Motor neuron (in vitro differentiated cells): ENCODE measurements at regions not wholly inside any gene's neighbourhood (a gene's known extent, or its start where the extent isn't known, plus 50 kb on each side); places are given as distances from the start of the nearest gene placed in this dataset.

Experiments used
- ATAC-seq, 8 experiments: fragments of 200-7000 bp; cut with Tn5 transposase; replicated peaks in 6 of 8; 2 replicates each; pipeline ENCODE4 v1.8.0; 2021; ENCODE audit warnings: mild to moderate bottlenecking in 8 of 8, moderate library complexity in 8 of 8
- H3K27ac ChIP-seq, 2 donors: fragments of 250-450 bp; sonication (Bioruptor Pico); 2 replicates each; pipeline ENCODE4 v1.9.0; 2021; ENCODE audit warnings: antibody characterized with exemption in 2 of 2, mild to moderate bottlenecking in 2 of 2, moderate library complexity in 1 of 2
- H3K4me1 ChIP-seq, 2 donors: fragments of 250-450 bp; sonication (Bioruptor Pico); replicated peaks in 1 of 2; 2 replicates each; pipeline ENCODE4 v1.6.1; 2021; ENCODE audit warnings: antibody characterized with exemption in 2 of 2, mild to moderate bottlenecking in 2 of 2, moderate library complexity in 1 of 2
- H3K4me3 ChIP-seq, 5 donors: fragments of 250-450 bp; sonication (Bioruptor Pico); 2 replicates each; pipeline ENCODE4 v1.9.0; 2021; ENCODE audit warnings: antibody characterized with exemption in 5 of 5, mild to moderate bottlenecking in 5 of 5, moderate library complexity in 4 of 5
- WGBS, 10 experiments: fragments of 450-650 bp; shearing (Covaris generic); methylation state at CpG; one replicate each; pipeline ENCODE4 v1.0.0; 2022; 5-methylcytosine and 5-hydroxymethylcytosine counted together
- in situ Hi-C, 9 experiments: fragments of 400-800 bp; cut with MboI; loops; one replicate each; pipeline ENCODE4 v1.15.0; 2021; ENCODE audit warnings: low sequenced_read_pairs in 9 of 9, low pct_unique_long_range_greater_than_20kb in 2 of 9; ENCODE audit not compliant: unreplicated experiment in 9 of 9

GRCh38 chr15:95468820-95469219 lies 861.7 kb upstream of the NR2F2 start:
- in situ Hi-C loops: loop anchor here in 1 of 9 experiments (25.0 kb wide), 1 partner anchor 843 kb away; no protein-coding TSS in a partner anchor
- peak in 2 of 8 experiments; percentile 20 to 42 for ATAC-seq
- peaks cover 7 to 27% of the 10 kb centered on the region in 2 donors for H3K4me1 ChIP-seq
- no peak overlapping the region for H3K4me3 ChIP-seq
- WGBS, 10 experiments: 42 to 100% (median 85%) methylated on average over 1 to 10 of the region's 12 CpGs; no CpG with 5 or more reads in 1 of the 10 experiments
- peak overlapping the region in 1 of 2 donors; percentile 14 for H3K27ac ChIP-seq

GRCh38 chr15:95469496-95470000 lies 861.0 kb upstream of the NR2F2 start:
- no peak overlapping the region for H3K4me3 ChIP-seq
- H3K4me1 ChIP-seq: peaks cover 3 to 23% of the 10 kb centered on the region in 2 donors
- no peak overlapping the region for H3K27ac ChIP-seq
- WGBS, 10 experiments: 23 to 76% (median 63%) methylated on average over 4 to 8 of the region's 8 CpGs; no CpG with 5 or more reads in 1 of the 10 experiments
- peak in 2 of 8 experiments; percentile 49 to 59 for ATAC-seq
- in situ Hi-C loops: loop anchor here in 1 of 9 experiments (25.0 kb wide), 1 partner anchor 843 kb away; no protein-coding TSS in a partner anchor

- H3K4me3 ChIP-seq: no peak overlapping the region
- H3K4me1 ChIP-seq: peaks cover 3 to 16% of the 10 kb centered on the region in 2 donors
- in situ Hi-C loops: loop anchor here in 1 of 9 experiments (25.0 kb wide), 1 partner anchor 842 kb away; no protein-coding TSS in a partner anchor
- H3K27ac ChIP-seq: no peak overlapping the region
- ATAC-seq: no peak
- WGBS, 10 experiments: 36 to 100% (median 89%) methylated on average over 1 to 3 of the region's 3 CpGs; no CpG with 5 or more reads in 1 of the 10 experiments
Observed at GRCh38 chr15:95470529-95470928, 860.0 kb upstream of the NR2F2 start.

GRCh38 chr15:95470997-95471689 lies 859.4 kb upstream of the NR2F2 start:
- Histone ChIP-seq H3K4me1 (peaks cover 3 to 15% of the 10 kb centered on the region in 2 donors), H3K4me3 (no peak overlapping the region), H3K27ac (no peak overlapping the region)
- 29 to 100% (median 83%) methylated on average over 1 to 4 of the region's 4 CpGs for WGBS, 10 experiments
- in situ Hi-C loops: loop anchor here in 1 of 9 experiments (25.0 kb wide), 1 partner anchor 841 kb away; no protein-coding TSS in a partner anchor
- ATAC-seq: no peak

- Histone ChIP-seq H3K4me1 (peaks cover 3 to 15% of the 10 kb centered on the region in 2 donors), H3K4me3 (no peak overlapping the region), H3K27ac (no peak overlapping the region)
- 40 to 91% (median 67%) methylated on average over 1 to 5 of the region's 5 CpGs; no CpG with 5 or more reads in 1 of the 10 experiments for WGBS, 10 experiments
- in situ Hi-C loops: loop anchor here in 1 of 9 experiments (25.0 kb wide), 1 partner anchor 841 kb away; no protein-coding TSS in a partner anchor
- peak in 2 of 8 experiments; percentile 15 to 68 for ATAC-seq
Observed at GRCh38 chr15:95471690-95472086, 858.8 kb upstream of the NR2F2 start.

- in situ Hi-C loops: no loop called here
- H3K27ac ChIP-seq: no peak overlapping the region
- no peak overlapping the region for H3K4me3 ChIP-seq
- peaks cover 0 to 9% of the 10 kb centered on the region in 2 donors for H3K4me1 ChIP-seq
- 53 to 95% (median 87%) methylated on average over 3 to 5 of the region's 5 CpGs for WGBS, 10 experiments
- ATAC-seq: no peak
Observed at GRCh38 chr15:95475067-95475466, 855.4 kb upstream of the NR2F2 start.

- WGBS, 10 experiments: 56 to 95% (median 83%) methylated on average over 2 to 3 of the region's 3 CpGs; no CpG with 5 or more reads in 1 of the 10 experiments
- H3K4me1 ChIP-seq: no peaks in the 10 kb centered on the region
- H3K27ac ChIP-seq: no peak overlapping the region
- ATAC-seq: no peak
- no peak overlapping the region for H3K4me3 ChIP-seq
- in situ Hi-C loops: no loop called here
Observed at GRCh38 chr15:95479308-95479707, 851.2 kb upstream of the NR2F2 start.

GRCh38 chr15:95485367-95485766 lies 845.1 kb upstream of the NR2F2 start:
- H3K4me3 ChIP-seq: no peak overlapping the region
- ATAC-seq: no peak
- peaks cover 0 to 7% of the 10 kb centered on the region in 2 donors for H3K4me1 ChIP-seq
- in situ Hi-C loops: no loop called here
- H3K27ac ChIP-seq: no peak overlapping the region

GRCh38 chr15:95486224-95486623 lies 844.3 kb upstream of the NR2F2 start:
- 56 to 97% (median 86%) methylated on average over 2 to 5 of the region's 5 CpGs for WGBS, 10 experiments
- Histone ChIP-seq H3K4me1 (peaks cover 0 to 7% of the 10 kb centered on the region in 2 donors), H3K27ac (no peak overlapping the region), H3K4me3 (no peak overlapping the region)
- no peak for ATAC-seq
- in situ Hi-C loops: no loop called here

GRCh38 chr15:95489103-95489502 lies 841.4 kb upstream of the NR2F2 start:
- in situ Hi-C loops: no loop called here

GRCh38 chr15:95492388-95493070 lies 838.0 kb upstream of the NR2F2 start:
- in situ Hi-C loops: no loop called here
- 14 to 80% (median 62%) methylated on average over 1 to 4 of the region's 5 CpGs; no CpG with 5 or more reads in 1 of the 10 experiments for WGBS, 10 experiments
- peaks cover 0 to 7% of the 10 kb centered on the region in 2 donors for H3K4me1 ChIP-seq
- H3K4me3 ChIP-seq: no peak overlapping the region
- no peak for ATAC-seq
- no peak overlapping the region for H3K27ac ChIP-seq

More at GRCh38 chr15:95489103-95489502, 841.4 kb upstream of the NR2F2 start:
- Histone ChIP-seq H3K27ac (no peak overlapping the region), H3K4me3 (no peak overlapping the region), H3K4me1 (peaks cover 0 to 7% of the 10 kb centered on the region in 2 donors)
- ATAC-seq: peak in 5 of 8 experiments; percentile 19 to 91 (median 67)
- WGBS, 10 experiments: 39 to 97% (median 80%) methylated on average over 1 to 4 of the region's 5 CpGs; no CpG with 5 or more reads in 3 of the 10 experiments

GRCh38 chr15:95494971-95495541 lies 835.4 kb upstream of the NR2F2 start:
- in situ Hi-C loops: no loop called here
- no peak overlapping the region for H3K4me3 ChIP-seq
- 17 to 100% (median 63%) methylated on average over 1 to 16 of the region's 19 CpGs for WGBS, 10 experiments

GRCh38 chr15:95497634-95498033 lies 832.9 kb upstream of the NR2F2 start:
- no peaks in the 10 kb centered on the region for H3K4me1 ChIP-seq
- in situ Hi-C loops: no loop called here
- no peak overlapping the region for H3K27ac ChIP-seq
- no peak overlapping the region for H3K4me3 ChIP-seq
- ATAC-seq: no peak
- WGBS, 10 experiments: 60 to 90% (median 80%) methylated on average over 6 to 11 of the region's 11 CpGs

More at GRCh38 chr15:95494971-95495541, 835.4 kb upstream of the NR2F2 start:
- H3K4me1 ChIP-seq: no peaks in the 10 kb centered on the region
- H3K27ac ChIP-seq: no peak overlapping the region
- peak in 5 of 8 experiments; percentile 59 to 87 (median 60) for ATAC-seq
